Mesothelial cell of epicardium (in vitro differentiated cells): ENCODE measurements at regions not wholly inside any gene's neighbourhood (a gene's known extent, or its start where the extent isn't known, plus 50 kb on each side); places are given as distances from the start of the nearest gene placed in this dataset.
"Not testable (repeated sequence)": the region's sequence is repeated elsewhere in the genome, so short reads cannot be mapped to it uniquely, and the experiment has no call there.

Experiments
- DNase-seq, 2 experiments: peaks; one replicate each; pipeline ENCODE4 v3.0.0; 2021; ENCODE audit warnings: low spot score in 2 of 2; ENCODE audit not compliant: unreplicated experiment in 2 of 2
- H3K27ac Mint-ChIP-seq: 2 replicates; pipeline ENCODE4 v1.8.0; 2021; ENCODE audit warnings: mixed read lengths
- H3K27me3 Mint-ChIP-seq: 2 replicates; pipeline ENCODE4 v1.8.0; 2021; ENCODE audit warnings: low read depth, mixed read lengths
- H3K36me3 Mint-ChIP-seq: 2 replicates; pipeline ENCODE4 v1.8.0; 2021; ENCODE audit warnings: mixed read lengths
- H3K4me1 Mint-ChIP-seq: 2 replicates; pipeline ENCODE4 v1.8.0; 2021; ENCODE audit warnings: mixed read lengths
- H3K4me3 Mint-ChIP-seq: 2 replicates; pipeline ENCODE4 v1.8.0; 2021; ENCODE audit warnings: mild to moderate bottlenecking, moderate library complexity, mixed read lengths
- H3K9me3 Mint-ChIP-seq: 2 replicates; pipeline ENCODE4 v1.8.0; 2021; ENCODE audit warnings: mixed read lengths
- CTCF ChIP-seq: fragments of 200-600 bp; sonication (generic); IDR thresholded peaks from one replicate; pipeline ENCODE4 v1.5.0; 2021; ENCODE audit warnings: antibody characterized with exemption; ENCODE audit not compliant: unreplicated experiment

GRCh38 chr1:30462166-30462565 lies 261.2 kb downstream of the MATN1 start:
- no peak for DNase-seq
- H3K27ac Mint-ChIP-seq = no peak overlapping the region
- H3K27me3 Mint-ChIP-seq = peaks cover 19% of the 10 kb centered on the region
- H3K4me1 Mint-ChIP-seq = no peaks in the 10 kb centered on the region
- no peak overlapping the region for H3K4me3 Mint-ChIP-seq
- H3K9me3 Mint-ChIP-seq = peaks cover 14% of the 10 kb centered on the region
- no peak for TF ChIP-seq CTCF
- H3K36me3 Mint-ChIP-seq = no peaks in the 10 kb centered on the region

- H3K27me3 Mint-ChIP-seq = peaks cover 19% of the 10 kb centered on the region
- H3K4me3 Mint-ChIP-seq = no peak overlapping the region
- H3K36me3 Mint-ChIP-seq = no peaks in the 10 kb centered on the region
- no peak for TF ChIP-seq CTCF
- peaks cover 14% of the 10 kb centered on the region for H3K9me3 Mint-ChIP-seq
- no peaks in the 10 kb centered on the region for H3K4me1 Mint-ChIP-seq
- peak in 1 of 2 experiments; percentile 9 for DNase-seq
- no peak overlapping the region for H3K27ac Mint-ChIP-seq
These were observed 261.7 kb downstream of the MATN1 start for GRCh38 chr1:30461640-30462039.

GRCh38 chr1:30460661-30461060 lies 262.7 kb downstream of the MATN1 start:
- peaks cover 14% of the 10 kb centered on the region for H3K9me3 Mint-ChIP-seq
- H3K27me3 Mint-ChIP-seq = peaks cover 20% of the 10 kb centered on the region
- no peak overlapping the region for H3K4me3 Mint-ChIP-seq
- DNase-seq = peak in 1 of 2 experiments; percentile 21
- H3K36me3 Mint-ChIP-seq = no peaks in the 10 kb centered on the region
- no peak for TF ChIP-seq CTCF
- H3K27ac Mint-ChIP-seq = no peak overlapping the region
- H3K4me1 Mint-ChIP-seq = no peaks in the 10 kb centered on the region

GRCh38 chr1:30458730-30459485 lies 264.5 kb downstream of the MATN1 start:
- Mint-ChIP-seq H3K27me3 (peaks cover 25% of the 10 kb centered on the region), H3K9me3 (peaks cover 18% of the 10 kb centered on the region)
- H3K4me3 Mint-ChIP-seq, H3K4me1 Mint-ChIP-seq, H3K27ac Mint-ChIP-seq, H3K36me3 Mint-ChIP-seq: not testable (repeated sequence)
- peak in 1 of 2 experiments; percentile 29 for DNase-seq

- TF ChIP-seq CTCF = no peak
- Mint-ChIP-seq H3K36me3 (no peaks in the 10 kb centered on the region), H3K27ac (no peak overlapping the region), H3K9me3 (peaks cover 22% of the 10 kb centered on the region), H3K27me3 (peaks cover 28% of the 10 kb centered on the region), H3K4me3 (no peak overlapping the region), H3K4me1 (no peaks in the 10 kb centered on the region)
- peak in 1 of 2 experiments; percentile 19 for DNase-seq
These were observed 270.5 kb downstream of the MATN1 start for GRCh38 chr1:30452925-30453324.

GRCh38 chr1:30452170-30452569 lies 271.2 kb downstream of the MATN1 start:
- Mint-ChIP-seq H3K27ac (no peak overlapping the region), H3K9me3 (peaks cover 17% of the 10 kb centered on the region), H3K4me3 (no peak overlapping the region), H3K27me3 (peaks cover 28% of the 10 kb centered on the region), H3K4me1 (no peaks in the 10 kb centered on the region), H3K36me3 (no peaks in the 10 kb centered on the region)
- peak in 1 of 2 experiments; percentile 20 for DNase-seq
- TF ChIP-seq CTCF = no peak
